H9 (cell line): ENCODE measurements at regions not wholly inside any gene's neighbourhood (a gene's known extent, or its start where the extent isn't known, plus 50 kb on each side); places are given as distances from the start of the nearest gene placed in this dataset.

Experiments used
- DNase-seq: peaks from one replicate; pipeline ENCODE4 v3.0.0-alpha.2; 2017
- H2AFZ ChIP-seq: one replicate; pipeline ENCODE4 v1.6.1; 2013; ENCODE audit warnings: mild to moderate bottlenecking, low read length, control low read depth, moderate library complexity
- H2AK5ac ChIP-seq: 2 replicates; pipeline ENCODE4 v1.6.1; 2013; ENCODE audit warnings: low read length, control low read depth, mixed read lengths; ENCODE audit not compliant: insufficient read length
- H2BK120ac ChIP-seq: one replicate; pipeline ENCODE4 v1.6.1; 2013; ENCODE audit warnings: low read depth, mild to moderate bottlenecking, low read length, control low read depth, inconsistent platforms; ENCODE audit not compliant: poor library complexity, severe bottlenecking
- H2BK12ac ChIP-seq: 2 replicates; pipeline ENCODE4 v1.6.1; 2013; ENCODE audit warnings: low read length, control low read depth, mixed read lengths, low read depth; ENCODE audit not compliant: insufficient read length
- H2BK15ac ChIP-seq: 2 replicates; pipeline ENCODE4 v1.6.1; 2013; ENCODE audit warnings: low read depth, low read length, control low read depth
- H2BK20ac ChIP-seq: one replicate; pipeline ENCODE4 v1.6.1; 2013; ENCODE audit warnings: low read depth, mild to moderate bottlenecking, low read length, control low read depth, inconsistent platforms; ENCODE audit not compliant: poor library complexity, severe bottlenecking
- H2BK5ac ChIP-seq: 2 replicates; pipeline ENCODE4 v1.6.1; 2013; ENCODE audit warnings: low read length, control low read depth, mixed read lengths; ENCODE audit not compliant: insufficient read length
- H3K14ac ChIP-seq: 2 replicates; pipeline ENCODE4 v1.6.1; 2013; ENCODE audit warnings: low read length, control low read depth; ENCODE audit not compliant: insufficient read depth
- H3K18ac ChIP-seq: 2 replicates; pipeline ENCODE4 v1.6.1; 2013; ENCODE audit warnings: low read depth, mild to moderate bottlenecking, mixed read lengths, low read length, control low read depth; ENCODE audit not compliant: insufficient read length
- H3K23ac ChIP-seq: 2 replicates; pipeline ENCODE4 v1.6.1; 2013; ENCODE audit warnings: low read length, control low read depth, mixed read lengths, low read depth; ENCODE audit not compliant: insufficient read length
- H3K23me2 ChIP-seq: 2 replicates; pipeline ENCODE4 v1.6.1; 2013; ENCODE audit warnings: low read depth, mild to moderate bottlenecking, mixed read lengths, low read length, control low read depth; ENCODE audit not compliant: insufficient read length, poor library complexity, severe bottlenecking
- H3K27ac ChIP-seq: 2 replicates; pipeline ENCODE4 v1.5.1; 2013; ENCODE audit warnings: low read length, control low read depth, mixed read lengths, low read depth; ENCODE audit not compliant: insufficient read length
- H3K27me3 ChIP-seq: 2 replicates; pipeline ENCODE4 v1.6.1; 2013; ENCODE audit warnings: low read length, control low read depth, inconsistent platforms; ENCODE audit not compliant: insufficient read depth
- H3K4ac ChIP-seq: 2 replicates; pipeline ENCODE4 v1.6.1; 2013; ENCODE audit warnings: low read depth, mild to moderate bottlenecking, control low read depth, inconsistent platforms, low read length, moderate library complexity
- H3K4me1 ChIP-seq: 2 replicates; pipeline ENCODE4 v1.6.1; 2013; ENCODE audit warnings: low read length, control low read depth, inconsistent platforms; ENCODE audit not compliant: insufficient read depth
- H3K4me2 ChIP-seq: 2 replicates; pipeline ENCODE4 v1.6.1; 2013; ENCODE audit warnings: low read length, control low read depth, mixed read lengths; ENCODE audit not compliant: insufficient read length, insufficient read depth
- H3K56ac ChIP-seq: 2 replicates; pipeline ENCODE4 v1.6.1; 2013; ENCODE audit warnings: low read depth, mild to moderate bottlenecking, mixed read lengths, low read length, control low read depth; ENCODE audit not compliant: insufficient read length
- H3K79me1 ChIP-seq: 2 replicates; pipeline ENCODE4 v1.6.1; 2013; ENCODE audit warnings: low read depth, mild to moderate bottlenecking, moderate library complexity, low read length, control low read depth, inconsistent platforms; ENCODE audit not compliant: insufficient read depth, poor library complexity, severe bottlenecking
- H3K79me2 ChIP-seq: 2 replicates; pipeline ENCODE4 v1.6.1; 2013; ENCODE audit warnings: low read length, control low read depth, inconsistent platforms; ENCODE audit not compliant: insufficient read depth
- H3K9ac ChIP-seq: 2 replicates; pipeline ENCODE4 v1.6.1; 2013; ENCODE audit warnings: low read length, control low read depth, mixed read lengths; ENCODE audit not compliant: insufficient read length; ENCODE audit errors: extremely low read depth
- H3K9me3 ChIP-seq: one replicate; pipeline ENCODE4 v1.6.1; 2013; ENCODE audit warnings: low read depth, low read length, inconsistent platforms; ENCODE audit not compliant: control insufficient read depth
- H3T11ph ChIP-seq: one replicate; pipeline ENCODE4 v1.6.1; 2013; ENCODE audit warnings: mild to moderate bottlenecking, low read length, control low read depth, inconsistent platforms
- H4K20me1 ChIP-seq: one replicate; pipeline ENCODE4 v1.6.1; 2013; ENCODE audit not compliant: control insufficient read depth, insufficient read length, insufficient read depth
- H4K5ac ChIP-seq: 2 replicates; pipeline ENCODE4 v1.6.1; 2013; ENCODE audit warnings: low read depth, mild to moderate bottlenecking, mixed read lengths, low read length, control low read depth; ENCODE audit not compliant: insufficient read length
- H4K8ac ChIP-seq: replicated peaks from 2 replicates; pipeline ENCODE4 v1.6.1; 2013; ENCODE audit warnings: low read length, control low read depth, mixed read lengths, low read depth; ENCODE audit not compliant: insufficient read length
- H4K91ac ChIP-seq: 2 replicates; pipeline ENCODE4 v1.6.1; 2013; ENCODE audit warnings: low read depth, mild to moderate bottlenecking, moderate library complexity, mixed read lengths, low read length, control low read depth; ENCODE audit not compliant: insufficient read length
- H3K27ac Mint-ChIP-seq, 3 experiments: 2 replicates in 2 of 3; 3 replicates in 1 of 3; pipeline ENCODE4 v1.8.0; 2020 to 2021; ENCODE audit warnings: mixed read lengths in 3 of 3, mild to moderate bottlenecking in 1 of 3, moderate library complexity in 1 of 3
- H3K27me3 Mint-ChIP-seq: 2 replicates; pipeline ENCODE4 v1.8.0; 2021; ENCODE audit warnings: low read depth, mild to moderate bottlenecking, moderate library complexity, mixed read lengths
- H3K36me3 Mint-ChIP-seq, 3 experiments: 2 replicates in 2 of 3; 3 replicates in 1 of 3; pipeline ENCODE4 v1.8.0; 2020 to 2021; ENCODE audit warnings: low read depth in 3 of 3, mixed read lengths in 3 of 3; ENCODE audit not compliant: insufficient read depth in 1 of 3
- H3K4me1 Mint-ChIP-seq, 2 experiments: 2 replicates each; pipeline ENCODE4 v1.8.0; 2020; ENCODE audit warnings: mixed read lengths in 2 of 2
- H3K4me3 Mint-ChIP-seq, 2 experiments: 2 replicates in 1 of 2; 3 replicates in 1 of 2; pipeline ENCODE4 v1.8.0; 2020 to 2021; ENCODE audit warnings: mild to moderate bottlenecking in 2 of 2, mixed read lengths in 2 of 2, moderate library complexity in 1 of 2
- H3K9me3 Mint-ChIP-seq, 2 experiments: 2 replicates in 1 of 2; 3 replicates in 1 of 2; pipeline ENCODE4 v1.8.0; 2020; ENCODE audit warnings: mild to moderate bottlenecking in 2 of 2, mixed read lengths in 2 of 2, moderate library complexity in 1 of 2
- WGBS: extraction: QIAGEN DNeasy Blood & Tissue Kit; methylation state at CpG from one replicate; pipeline ENCODE4 v1.1.7; 2013; ENCODE audit warnings: missing lambda C conversion rate, low lambda C conversion rate, mixed read lengths; ENCODE audit not compliant: insufficient read length; ENCODE audit errors: extremely low coverage; 5-methylcytosine and 5-hydroxymethylcytosine counted together
- TF ChIP-seq, protein P1 (sequence below): fragments of 200-600 bp; sonication (generic); conservative IDR thresholded peaks from 3 replicates; pipeline ENCODE4 v1.8.0; 2021; ENCODE audit warnings: antibody characterized with exemption, mild to moderate bottlenecking

DNA sequence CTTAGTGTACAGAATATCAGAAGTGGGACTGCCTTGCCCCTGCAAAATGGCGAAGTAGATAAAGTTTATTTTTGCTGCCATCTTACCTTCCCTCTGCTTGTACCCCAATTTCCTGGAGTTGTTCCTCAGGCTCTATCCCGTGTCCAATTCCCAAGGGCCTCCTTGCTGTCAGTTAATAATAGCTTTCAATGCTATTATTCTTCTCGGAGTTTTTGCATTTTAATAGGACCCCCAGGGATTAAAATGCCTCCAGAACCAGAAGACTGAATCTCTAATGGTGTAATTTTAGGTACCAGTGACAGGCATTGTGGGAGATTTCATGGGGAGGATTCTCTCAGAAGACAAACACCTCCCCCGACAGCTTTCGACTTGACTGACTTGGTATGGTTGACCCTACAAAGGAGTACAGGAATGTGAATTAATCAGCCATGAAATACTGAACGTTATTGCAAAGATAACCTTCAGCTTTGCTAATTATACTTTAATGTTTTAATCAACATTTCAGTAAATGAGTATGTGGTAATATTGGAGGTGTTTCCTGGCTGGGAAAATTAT is 75.2 kb downstream of the ZNF22 start:
- no CpG with 5 or more reads among the region's 6 CpGs for whole genome bisulfite sequencing
- Histone ChIP-seq H4K20me1 (no peaks in the 10 kb centered on the region), H3K14ac (no peak overlapping the region), H4K5ac (no peak overlapping the region), H2BK20ac (no peak overlapping the region), H2AK5ac (no peak overlapping the region), H3K79me1 (no peaks in the 10 kb centered on the region), H3K56ac (no peak overlapping the region), H3K27ac (no peak overlapping the region), H2BK5ac (no peak overlapping the region), H3K4ac (no peak overlapping the region), H3K9ac (no peak overlapping the region), H3K23me2 (no peaks in the 10 kb centered on the region), H3K27me3 (no peaks in the 10 kb centered on the region), H2AFZ (no peak overlapping the region), H4K91ac (no peak overlapping the region), H4K8ac (no peak overlapping the region), H3K79me2 (no peaks in the 10 kb centered on the region), H3K18ac (no peak overlapping the region), H3T11ph (no peak overlapping the region), H3K23ac (no peak overlapping the region), H2BK15ac (no peak overlapping the region), H3K9me3 (no peaks in the 10 kb centered on the region), H3K4me2 (no peak overlapping the region), H2BK12ac (no peak overlapping the region), H3K4me1 (no peaks in the 10 kb centered on the region), H2BK120ac (no peak overlapping the region)
- DNase-seq: no peak
- peaks cover 3% of the 10 kb centered on the region for H3K27me3 Mint-ChIP-seq
- peaks cover 2 to 9% of the 10 kb centered on the region in 2 experiments; a peak in 4 of 5 replicates for H3K9me3 Mint-ChIP-seq
- H3K27ac Mint-ChIP-seq: peak overlapping the region in 2 of 3 experiments; percentile 33 to 41; a peak in 2 of 7 replicates
- peaks cover 18 to 22% of the 10 kb centered on the region in 2 experiments for H3K4me1 Mint-ChIP-seq
- H3K4me3 Mint-ChIP-seq: no peak overlapping the region
- TF ChIP-seq, protein P1, sequence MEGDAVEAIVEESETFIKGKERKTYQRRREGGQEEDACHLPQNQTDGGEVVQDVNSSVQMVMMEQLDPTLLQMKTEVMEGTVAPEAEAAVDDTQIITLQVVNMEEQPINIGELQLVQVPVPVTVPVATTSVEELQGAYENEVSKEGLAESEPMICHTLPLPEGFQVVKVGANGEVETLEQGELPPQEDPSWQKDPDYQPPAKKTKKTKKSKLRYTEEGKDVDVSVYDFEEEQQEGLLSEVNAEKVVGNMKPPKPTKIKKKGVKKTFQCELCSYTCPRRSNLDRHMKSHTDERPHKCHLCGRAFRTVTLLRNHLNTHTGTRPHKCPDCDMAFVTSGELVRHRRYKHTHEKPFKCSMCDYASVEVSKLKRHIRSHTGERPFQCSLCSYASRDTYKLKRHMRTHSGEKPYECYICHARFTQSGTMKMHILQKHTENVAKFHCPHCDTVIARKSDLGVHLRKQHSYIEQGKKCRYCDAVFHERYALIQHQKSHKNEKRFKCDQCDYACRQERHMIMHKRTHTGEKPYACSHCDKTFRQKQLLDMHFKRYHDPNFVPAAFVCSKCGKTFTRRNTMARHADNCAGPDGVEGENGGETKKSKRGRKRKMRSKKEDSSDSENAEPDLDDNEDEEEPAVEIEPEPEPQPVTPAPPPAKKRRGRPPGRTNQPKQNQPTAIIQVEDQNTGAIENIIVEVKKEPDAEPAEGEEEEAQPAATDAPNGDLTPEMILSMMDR: no peak
- H3K36me3 Mint-ChIP-seq: peaks cover 2 to 12% (median 8%) of the 10 kb centered on the region in 3 experiments; a peak in 6 of 7 replicates
